22Rv1 (cell line): ENCODE measurements at regions not wholly inside any gene's neighbourhood (a gene's known extent, or its start where the extent isn't known, plus 50 kb on each side); places are given as distances from the start of the nearest gene placed in this dataset.

Experiments used
- H3K27ac ChIP-seq: fragments of 450-650 bp; 2 replicates; pipeline ENCODE4 v1.5.1; 2017
- CTCF ChIP-seq: fragments of 450-650 bp; IDR thresholded peaks from 2 replicates; pipeline ENCODE4 v1.5.1; 2017; ENCODE audit warnings: mild to moderate bottlenecking
- ZFX ChIP-seq: fragments of 450-650 bp; IDR thresholded peaks from 2 replicates; pipeline ENCODE4 v1.6.1; 2017; ENCODE audit warnings: antibody characterized with exemption, borderline replicate concordance

GRCh38 chr21:26331205-26331980 is 160.8 kb upstream of the APP start:
- TF ChIP-seq ZFX (no peak), CTCF (no peak)

GRCh38 chr21:26320596-26320995 is 150.0 kb upstream of the APP start:
- TF ChIP-seq CTCF (no peak), ZFX (no peak)
- no peak overlapping the region for H3K27ac ChIP-seq

More at GRCh38 chr21:26331205-26331980, 160.8 kb upstream of the APP start:
- no peak overlapping the region for H3K27ac ChIP-seq

- no peak overlapping the region for H3K27ac ChIP-seq
- TF ChIP-seq CTCF (no peak), ZFX (no peak)
Observed at GRCh38 chr21:26307640-26308039, 137.1 kb upstream of the APP start.

- no peak overlapping the region for H3K27ac ChIP-seq
- TF ChIP-seq CTCF (no peak), ZFX (no peak)
Observed at GRCh38 chr21:26297851-26298250, 127.3 kb upstream of the APP start.

GRCh38 chr21:26293141-26293946 is 122.8 kb upstream of the APP start:
- TF ChIP-seq ZFX = no peak
- no peak for TF ChIP-seq CTCF
- peak overlapping the region; percentile 48 for H3K27ac ChIP-seq

GRCh38 chr21:26288026-26288425 is 117.5 kb upstream of the APP start:
- no peak overlapping the region for H3K27ac ChIP-seq
- TF ChIP-seq ZFX (no peak), CTCF (no peak)

GRCh38 chr21:26284531-26284930 is 114.0 kb upstream of the APP start:
- TF ChIP-seq ZFX (no peak), CTCF (no peak)
- no peak overlapping the region for H3K27ac ChIP-seq
